AG20443 (cell line): ENCODE measurements at regions not wholly inside any gene's neighbourhood (a gene's known extent, or its start where the extent isn't known, plus 50 kb on each side); places are given as distances from the start of the nearest gene placed in this dataset.

Experiments
- DNase-seq: peaks from one replicate; pipeline ENCODE4 v3.0.0; 2012; ENCODE audit warnings: low spot score, mixed read lengths

DNA sequence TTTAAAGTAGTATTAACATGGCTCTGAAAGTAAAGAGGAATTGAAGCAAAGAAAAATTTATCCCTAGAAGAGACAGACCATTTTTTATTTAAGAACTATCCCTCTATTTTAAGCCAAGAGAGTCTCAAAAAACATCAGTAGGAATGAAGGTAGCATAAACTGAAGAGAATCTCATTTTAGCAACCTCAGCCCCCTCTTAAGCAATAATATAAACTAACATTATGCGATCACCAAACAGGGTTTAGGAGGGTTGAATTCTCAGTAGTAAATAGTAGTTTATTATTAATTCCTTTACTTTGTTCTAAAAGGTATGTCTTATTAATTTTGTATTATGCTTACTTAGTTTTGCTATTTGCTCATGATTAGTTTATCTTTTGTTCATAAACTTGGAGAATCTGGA is 287.4 kb downstream of the CDK5RAP2 start:
- no peak for DNase-seq

DNA sequence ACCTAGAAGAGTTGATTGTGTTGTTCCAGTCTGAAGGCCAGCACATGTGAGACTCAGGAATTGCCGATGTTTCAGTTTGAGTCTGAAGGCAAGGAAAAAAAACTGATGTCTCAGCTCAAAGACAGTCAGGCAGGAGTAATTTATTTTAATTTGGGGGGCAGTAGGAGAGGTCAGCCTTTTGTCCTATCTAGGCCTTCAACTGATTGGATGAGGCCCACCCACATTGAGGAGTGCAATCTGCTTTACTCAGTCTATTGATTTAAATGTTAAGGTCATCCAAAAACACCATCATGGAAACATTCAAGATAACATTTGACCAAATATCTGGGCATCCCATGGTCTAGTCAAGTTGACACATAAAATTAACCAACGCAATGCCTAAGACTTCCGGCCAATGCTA is 288.9 kb downstream of the CDK5RAP2 start:
- DNase-seq, result no peak

DNA sequence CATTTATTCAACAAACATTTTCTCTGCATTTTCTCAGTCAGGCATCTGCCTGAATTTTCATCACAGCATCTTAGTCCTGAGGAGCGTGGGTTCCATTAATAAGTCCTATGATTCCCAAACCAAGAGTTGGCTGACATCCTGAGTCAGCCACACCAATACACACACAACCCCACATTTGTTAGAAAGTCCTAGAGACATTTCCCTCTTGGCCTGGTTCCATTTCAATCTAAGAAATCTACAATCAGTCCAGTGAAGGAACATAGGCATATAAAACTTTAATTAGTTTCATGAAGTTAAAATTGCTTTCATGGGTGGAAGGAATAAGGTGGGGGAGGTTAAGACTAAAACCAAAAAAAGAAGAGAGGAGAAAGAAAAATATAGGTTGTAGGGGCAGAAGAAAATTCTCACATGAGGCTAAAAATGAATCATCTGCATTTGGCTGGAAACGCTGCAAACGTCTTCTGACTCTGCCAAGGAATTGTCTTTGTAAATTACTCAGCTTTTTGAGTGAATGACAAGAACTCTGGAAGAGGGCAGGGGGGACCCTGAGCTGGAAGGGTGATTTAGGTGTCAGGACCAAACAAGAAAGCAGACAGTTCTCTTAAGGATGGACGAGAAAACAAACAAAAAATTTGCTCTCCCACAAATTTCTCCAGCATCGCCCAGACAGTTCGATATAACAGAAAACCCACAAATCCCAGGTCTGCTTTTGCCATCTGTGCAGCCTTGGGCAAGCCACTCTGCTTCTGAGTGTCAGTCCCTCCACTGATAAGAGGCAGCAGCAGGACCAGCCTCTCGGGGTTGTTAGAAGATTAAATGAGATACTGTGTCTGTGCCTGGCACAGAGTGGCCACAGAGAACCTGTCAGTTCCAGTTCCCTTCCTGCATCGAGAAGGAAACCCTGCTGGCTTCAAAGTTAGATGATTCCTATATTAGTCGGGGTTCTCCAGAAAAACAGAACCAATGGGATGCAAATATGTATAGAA is 289.7 kb downstream of the CDK5RAP2 start:
- DNase-seq, result no peak

DNA sequence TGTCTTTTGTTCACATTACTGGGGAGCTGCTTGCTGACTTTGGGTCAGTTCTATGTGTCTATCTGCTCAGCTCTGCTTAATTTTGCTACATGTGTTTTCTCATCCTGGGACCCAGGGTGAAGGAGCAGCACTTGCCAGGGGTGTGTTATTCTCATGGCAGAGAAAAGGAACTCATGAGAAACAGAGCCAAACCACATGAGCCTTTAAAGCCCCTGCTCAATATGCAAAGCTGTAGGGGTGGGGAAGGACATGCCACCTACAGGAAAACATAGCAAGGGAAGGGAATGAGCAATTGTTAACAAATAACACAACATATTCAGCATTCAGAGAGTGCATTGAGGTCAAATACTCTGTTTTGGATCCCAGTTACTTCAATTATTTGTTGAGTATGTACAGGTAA is 290.9 kb downstream of the CDK5RAP2 start:
- no peak for DNase-seq

DNA sequence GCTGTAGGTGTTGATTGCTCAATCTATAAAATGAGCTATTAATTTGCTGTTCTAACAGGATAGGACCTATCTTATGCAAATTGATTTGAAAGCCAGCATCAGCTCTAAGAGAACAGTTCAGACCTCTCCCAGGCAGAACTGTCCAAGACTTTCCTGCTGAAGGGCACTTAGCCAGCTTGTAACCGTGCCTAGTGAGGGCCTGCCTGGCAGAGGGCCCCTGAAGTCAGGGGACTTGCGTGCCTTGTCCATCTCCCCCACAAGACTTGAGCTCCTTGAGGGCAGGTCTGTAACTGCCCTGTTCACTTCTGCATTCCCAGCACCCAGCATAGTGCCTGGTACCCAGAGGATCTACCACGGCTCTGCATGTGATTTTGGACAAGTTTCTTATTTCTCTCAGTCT is 293.4 kb downstream of the CDK5RAP2 start:
- DNase-seq, result no peak

DNA sequence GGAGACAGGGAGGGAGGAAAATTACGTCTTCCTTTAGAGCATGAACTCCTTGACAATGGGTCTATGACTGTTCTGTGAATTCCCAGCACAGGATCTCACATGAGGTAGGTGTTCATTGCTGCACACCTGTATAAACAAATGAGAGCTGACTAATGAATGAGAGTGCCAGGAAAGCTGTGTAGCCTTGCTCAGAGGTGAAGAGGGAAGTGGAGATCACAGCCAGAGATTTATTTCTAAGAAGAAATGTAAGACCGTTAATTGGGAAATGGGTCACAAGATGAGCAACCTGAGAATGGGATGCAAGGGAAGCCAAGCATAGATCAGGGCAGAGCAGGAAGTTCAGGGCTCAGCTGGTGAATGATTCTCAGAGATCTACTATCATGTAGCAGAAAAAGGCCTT is 295.1 kb downstream of the CDK5RAP2 start:
- no peak for DNase-seq

DNA sequence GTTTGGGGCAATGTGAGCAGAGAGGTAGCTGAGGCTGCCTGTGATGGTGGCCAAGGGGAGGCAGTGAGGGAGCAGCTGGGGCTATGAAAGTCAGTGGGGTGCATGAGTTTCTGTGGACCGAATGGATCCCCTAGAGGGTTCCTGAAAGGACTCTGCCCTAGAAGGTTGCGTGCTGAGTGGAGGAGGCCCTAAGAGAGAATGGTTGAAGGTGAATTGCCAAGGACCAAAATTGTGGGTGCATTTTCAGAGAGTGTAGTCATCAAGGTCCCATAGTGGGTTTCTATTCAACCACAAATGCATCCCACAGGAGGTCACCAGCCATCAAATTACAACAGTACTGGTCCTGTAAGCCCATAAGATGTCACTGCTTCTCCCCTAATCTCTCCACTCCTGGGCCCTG is 298.3 kb downstream of the CDK5RAP2 start:
- no peak for DNase-seq

DNA sequence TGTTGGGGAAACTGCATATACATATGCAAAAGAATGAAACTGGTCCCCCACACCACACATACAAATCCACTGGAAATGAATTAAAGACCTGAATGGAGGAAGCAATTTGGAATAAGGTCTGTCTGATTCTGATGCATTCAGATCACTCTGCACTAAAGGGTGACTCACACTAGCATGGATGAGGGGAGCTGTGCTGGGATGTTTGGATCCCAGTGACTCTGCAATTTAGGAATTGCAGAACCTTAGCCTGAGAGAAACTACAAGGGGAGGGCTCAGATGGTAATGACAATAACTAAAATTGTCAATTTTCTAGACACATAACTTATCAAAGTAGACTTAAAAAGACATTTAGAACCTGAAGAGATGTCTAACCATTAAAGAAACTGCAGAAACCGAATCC is 312.0 kb downstream of the CDK5RAP2 start:
- no peak for DNase-seq

DNA sequence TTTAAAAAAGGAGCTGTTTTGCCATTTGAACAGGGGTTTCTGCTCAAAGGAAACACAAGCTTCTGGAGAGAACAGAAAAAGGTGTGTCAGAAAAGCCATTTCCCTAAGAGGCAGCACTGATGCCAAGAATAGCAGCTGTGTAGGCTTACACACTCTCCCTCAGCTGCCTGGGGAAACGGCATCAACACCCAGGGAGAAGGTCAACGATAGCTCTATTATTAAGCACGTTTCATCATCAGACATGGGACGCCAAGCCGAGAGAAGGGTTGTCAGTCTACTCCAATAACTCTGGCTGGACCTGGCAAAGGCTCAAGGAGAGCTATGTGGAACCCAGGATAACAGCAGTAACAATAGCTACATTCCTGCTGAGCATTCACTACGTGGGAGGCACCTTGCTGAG is 314.2 kb downstream of the CDK5RAP2 start:
- no peak for DNase-seq

DNA sequence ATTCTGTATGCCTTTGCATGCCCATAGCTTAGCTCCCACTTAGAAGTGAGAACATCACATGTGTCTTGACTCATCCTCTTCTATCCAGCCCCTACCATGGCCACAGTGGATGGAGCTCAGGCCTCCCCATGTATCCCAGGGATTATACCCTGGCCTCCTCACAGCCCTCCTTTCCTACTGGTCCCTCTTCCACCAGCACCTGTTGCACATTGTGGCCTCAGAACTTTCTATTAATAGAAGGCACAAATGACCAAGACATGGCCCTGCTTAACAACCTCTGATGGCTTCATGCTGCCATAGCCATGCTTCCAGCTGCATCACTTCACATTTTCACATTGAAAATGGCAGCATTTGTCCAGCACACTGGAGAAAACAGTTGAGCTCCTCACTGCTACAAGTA is 315.4 kb downstream of the CDK5RAP2 start:
- no peak for DNase-seq

DNA sequence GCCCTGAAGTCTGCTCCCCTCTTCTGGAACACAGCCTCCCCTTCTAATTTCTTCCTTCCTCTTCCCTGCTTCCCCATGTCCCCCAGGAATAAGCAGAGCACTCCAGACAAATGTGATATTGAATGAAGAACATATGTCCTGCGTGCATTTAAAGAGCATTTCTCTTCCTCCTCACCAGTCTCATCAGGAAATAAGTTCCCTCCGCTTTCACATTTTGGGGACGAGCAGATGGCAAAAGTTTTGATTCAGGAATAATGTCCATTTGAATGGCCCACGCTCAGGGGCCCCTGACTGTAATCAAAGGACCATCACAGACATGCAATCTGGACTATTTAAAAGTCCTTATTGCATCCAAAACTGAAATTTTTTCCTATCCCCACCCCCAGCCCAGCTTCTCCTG is 316.1 kb downstream of the CDK5RAP2 start:
- DNase-seq, result no peak

DNA sequence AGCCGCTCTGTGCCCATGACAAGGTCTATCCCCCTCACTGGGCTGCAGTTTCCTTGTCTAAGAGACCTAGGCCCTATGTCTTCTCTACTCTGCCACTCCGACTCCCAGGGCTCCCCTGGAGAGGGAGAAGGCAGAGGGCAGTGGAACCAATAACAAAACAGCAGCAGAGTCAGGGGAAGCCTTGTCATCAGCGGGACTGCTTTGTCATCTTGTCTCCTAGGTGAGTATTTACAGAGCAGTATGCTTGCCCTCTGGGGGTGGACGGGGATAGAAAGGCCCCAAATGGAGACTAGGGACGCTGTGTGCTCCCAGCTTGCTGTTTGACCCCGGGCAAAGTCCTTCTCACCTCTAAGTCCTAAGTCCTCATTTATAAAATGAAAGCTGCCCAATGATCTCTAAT is 318.5 kb downstream of the CDK5RAP2 start:
- no peak for DNase-seq

DNA sequence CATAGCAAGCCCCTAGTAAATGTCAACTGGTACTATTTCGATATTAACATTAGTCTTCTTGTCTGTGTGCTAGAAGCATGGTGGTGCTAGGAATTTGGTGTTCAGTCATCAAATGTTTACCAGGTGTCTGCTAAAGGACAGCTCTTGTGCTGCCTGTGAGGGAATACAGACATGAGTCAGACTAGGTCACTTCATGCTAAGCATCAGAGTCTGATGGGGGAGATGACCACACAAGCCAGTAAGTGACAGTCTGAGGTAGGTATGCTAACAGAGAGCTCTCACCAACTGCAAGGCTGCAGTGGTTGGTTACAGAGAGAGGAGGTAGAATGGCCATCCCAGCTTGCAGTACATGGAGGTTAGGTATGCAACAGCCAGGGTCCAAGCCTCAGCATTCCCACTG is 320.9 kb downstream of the CDK5RAP2 start:
- no peak for DNase-seq

DNA sequence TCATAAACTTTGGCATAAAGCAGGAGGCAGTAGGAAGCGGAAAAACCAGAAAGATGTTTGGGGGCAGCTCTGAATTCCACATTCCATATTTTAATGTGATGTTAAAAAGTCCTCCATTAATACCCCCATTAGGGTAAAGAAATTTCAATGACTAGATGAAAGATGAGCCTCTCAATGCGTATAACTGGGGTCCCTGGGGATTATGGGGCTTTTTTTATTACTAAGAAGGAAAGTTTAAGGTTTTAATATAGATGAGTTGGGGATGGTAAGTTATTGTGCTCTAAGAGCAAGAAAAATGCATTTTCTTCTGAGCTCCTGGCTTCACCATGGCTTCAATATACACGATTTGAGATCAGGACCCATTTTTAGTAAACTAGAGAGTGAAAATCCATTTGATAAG is 321.9 kb downstream of the CDK5RAP2 start:
- no peak for DNase-seq

DNA sequence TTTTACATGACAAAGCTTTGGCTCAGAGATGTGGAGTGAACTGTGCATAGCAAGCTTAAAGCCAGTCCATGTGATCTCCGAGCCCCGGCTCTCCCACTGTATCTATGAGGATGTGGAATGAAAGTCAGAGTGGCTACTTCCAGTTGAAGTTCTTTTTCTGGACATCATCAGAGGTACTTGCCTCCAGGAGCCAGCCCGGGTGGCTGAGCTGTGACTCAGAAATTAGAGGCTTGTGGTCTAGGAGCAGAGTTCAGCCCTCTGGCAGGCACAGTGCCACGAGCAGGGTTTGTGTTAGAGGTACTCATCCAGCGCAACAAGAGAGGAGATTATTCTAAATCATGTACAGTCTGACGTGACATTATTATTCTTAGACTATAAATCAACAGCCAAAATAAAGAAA is 322.5 kb downstream of the CDK5RAP2 start:
- peak; percentile 35 for DNase-seq

DNA sequence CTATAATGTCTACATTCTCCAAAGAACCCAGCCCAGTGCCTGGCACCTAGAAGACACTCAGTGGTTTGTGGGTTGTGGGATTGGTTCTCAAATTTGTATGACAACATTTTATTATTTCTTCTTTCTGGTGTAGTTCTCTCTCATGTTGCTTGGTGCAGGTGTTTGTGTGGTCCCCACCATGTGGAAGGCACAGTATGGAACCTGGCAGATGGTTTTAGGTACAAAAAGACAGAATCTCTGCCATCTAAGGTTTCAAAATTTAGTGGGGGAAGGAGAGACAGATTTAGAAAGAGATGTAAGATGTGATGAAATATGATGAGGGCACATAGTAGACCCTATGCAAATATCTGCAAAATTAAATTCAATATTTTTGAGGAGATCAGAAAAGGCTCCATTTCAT is 323.8 kb downstream of the CDK5RAP2 start:
- no peak for DNase-seq

DNA sequence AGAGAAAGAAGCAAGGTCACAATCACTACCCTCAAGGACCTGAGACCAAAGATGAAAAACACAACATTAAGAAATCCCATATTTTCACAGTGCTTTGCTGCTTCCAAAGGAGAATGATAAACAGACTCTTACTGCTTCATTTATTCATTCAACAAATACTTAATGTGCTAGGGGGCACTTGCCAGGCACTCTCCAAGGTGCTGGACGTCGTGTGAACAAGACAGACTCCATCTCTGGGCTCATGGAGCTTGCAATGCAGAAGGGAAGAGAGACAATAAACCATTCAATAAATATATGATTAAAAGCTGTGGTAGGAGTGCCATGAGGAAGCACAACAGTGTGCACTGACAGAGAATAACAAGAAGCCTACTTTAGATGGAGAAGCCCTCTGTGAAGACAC is 327.7 kb downstream of the CDK5RAP2 start:
- no peak for DNase-seq

DNA sequence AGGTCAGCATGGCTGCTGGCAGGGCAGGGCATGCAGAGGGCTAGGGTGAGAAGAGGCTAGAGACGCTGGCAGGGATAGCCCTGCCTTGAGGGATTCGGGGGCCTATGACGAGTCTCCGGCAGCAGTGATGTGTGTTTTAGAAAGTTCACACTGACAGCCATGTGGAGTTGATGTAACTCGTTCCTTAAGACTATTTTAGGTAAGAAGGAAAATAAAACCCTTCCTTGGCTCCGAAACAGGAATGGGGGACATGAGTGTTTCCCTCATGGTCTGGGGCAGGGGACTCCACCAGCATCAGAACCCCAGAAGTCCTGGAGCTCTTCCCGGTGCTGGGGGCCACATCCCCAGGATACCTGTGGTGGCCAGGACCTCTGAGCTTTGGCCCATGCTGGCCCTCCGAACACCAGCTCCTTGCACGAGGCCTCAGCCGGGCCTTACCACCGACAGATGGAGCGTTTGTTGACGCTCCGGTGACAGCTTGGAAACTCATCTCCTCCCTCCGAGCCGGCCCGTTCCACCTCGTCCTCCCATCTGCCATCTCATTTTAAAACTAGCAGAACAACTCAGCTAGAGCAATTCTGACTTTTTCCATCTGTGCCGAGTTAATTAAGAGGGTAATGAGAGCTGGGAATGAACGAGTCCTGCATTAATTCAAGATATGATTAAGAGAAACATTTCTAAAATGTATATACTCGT is 337.7 kb downstream of the CDK5RAP2 start:
- no peak for DNase-seq

DNA sequence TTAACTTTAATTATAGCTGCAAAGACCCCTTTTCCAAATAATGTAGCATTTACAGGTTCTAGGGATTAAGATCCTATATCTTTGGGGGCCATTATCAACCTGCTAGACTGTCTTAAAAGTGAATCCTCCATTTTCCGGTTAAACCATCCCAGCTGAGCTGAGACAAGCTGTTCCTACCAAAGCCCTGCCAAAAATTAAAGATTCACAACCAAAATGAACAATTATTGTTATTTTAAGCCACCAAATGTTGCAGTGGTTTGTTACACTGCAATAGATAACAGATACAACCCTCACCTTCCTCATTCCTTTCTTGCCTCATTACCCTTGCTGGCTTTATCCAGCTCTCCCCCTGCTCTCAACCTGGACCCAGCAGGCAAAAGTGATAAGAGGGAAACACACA is 343.4 kb downstream of the CDK5RAP2 start:
- no peak for DNase-seq

DNA sequence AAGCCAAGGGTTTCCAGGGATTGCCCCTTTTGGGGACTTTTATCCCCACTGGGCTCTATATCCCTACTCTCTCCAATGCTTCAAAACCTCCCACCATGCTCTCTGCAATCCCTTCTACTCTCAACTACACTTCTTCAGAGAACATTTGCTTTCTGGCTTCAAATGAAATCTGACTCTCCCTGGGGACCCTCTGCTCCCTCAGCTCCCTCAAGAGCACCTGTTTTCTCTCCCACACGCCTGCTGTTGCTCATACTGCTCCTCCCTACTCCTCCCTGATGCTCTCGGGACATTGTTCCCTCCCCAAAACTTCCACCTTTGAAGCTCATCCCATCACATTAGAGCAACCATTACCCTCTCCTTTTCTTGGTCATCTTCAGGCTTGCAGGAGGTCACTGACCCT is 344.9 kb downstream of the CDK5RAP2 start:
- DNase-seq, result no peak

DNA sequence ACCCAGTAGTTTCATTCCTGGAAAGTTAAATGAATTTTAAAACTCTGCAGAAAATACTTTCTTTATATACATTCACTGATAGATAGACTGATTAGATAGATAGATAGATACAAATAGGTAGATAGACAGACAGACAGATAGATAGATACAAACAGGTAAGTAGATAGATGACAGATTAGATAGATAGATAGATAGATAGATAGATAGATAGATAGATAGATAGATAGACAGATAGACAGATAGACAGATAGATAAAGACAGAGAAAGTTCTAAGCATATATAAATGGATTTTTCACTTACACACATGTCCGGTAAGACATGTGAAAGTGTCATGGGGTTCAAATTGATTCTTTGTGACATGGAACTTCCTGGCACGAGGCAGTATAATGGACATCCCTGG is 349.7 kb downstream of the CDK5RAP2 start:
- DNase-seq, result no peak

DNA sequence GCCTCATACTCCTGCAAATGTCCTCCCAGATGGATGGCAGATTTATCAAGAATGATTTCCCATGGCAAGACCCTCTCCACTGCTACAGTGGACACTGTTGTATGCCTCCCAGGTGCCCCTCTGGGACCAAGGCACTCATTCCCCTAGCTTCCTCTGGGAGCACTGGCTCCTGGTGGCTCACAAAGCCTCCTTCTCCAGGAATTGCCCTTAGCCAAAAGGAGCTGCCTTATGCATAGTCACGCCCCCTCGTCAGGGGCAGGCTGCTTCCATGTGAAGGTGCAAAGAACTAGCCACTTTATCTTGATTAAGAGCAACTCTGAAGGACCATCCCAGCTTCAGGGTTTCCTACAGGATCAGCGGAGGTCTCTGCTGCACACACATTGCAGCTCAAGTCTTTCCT is 358.1 kb downstream of the CDK5RAP2 start:
- DNase-seq, result no peak

DNA sequence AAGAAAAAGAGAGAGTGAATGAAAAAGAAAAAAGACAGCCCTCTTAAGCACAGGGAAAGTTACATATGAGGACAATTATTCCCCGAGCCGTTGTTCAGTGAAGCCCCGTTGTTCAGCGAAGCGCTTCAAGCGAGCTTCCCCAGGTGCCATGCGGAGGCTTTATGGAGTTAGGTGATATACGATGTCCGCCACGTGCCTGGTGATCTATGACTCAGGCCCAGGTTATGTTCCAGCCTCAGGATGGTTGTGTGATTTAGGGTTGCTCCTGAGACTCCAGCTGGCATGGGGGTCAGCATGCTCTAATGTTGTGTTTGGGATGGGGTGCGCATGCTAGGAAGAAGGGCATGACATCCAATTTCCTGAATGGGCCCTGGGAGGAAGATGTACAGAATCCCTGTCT is 365.6 kb downstream of the CDK5RAP2 start:
- DNase-seq, result no peak

DNA sequence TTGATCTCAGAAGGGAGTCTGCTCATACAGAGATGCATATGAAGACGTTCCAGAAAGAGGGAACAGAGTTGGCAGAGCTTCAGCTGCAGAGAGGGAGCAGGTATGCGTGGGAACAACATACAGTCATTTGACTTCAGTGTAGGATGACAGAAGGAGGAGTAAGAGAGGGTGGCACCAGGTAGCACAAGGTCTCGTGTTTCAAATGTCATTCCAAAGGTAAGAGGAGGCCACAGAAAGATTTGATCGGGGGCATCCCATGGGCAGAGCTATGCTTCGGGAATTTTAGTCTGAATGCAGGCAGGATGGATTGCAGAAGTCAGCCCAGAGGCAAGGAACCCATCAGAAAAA is 367.1 kb downstream of the CDK5RAP2 start:
- DNase-seq, result no peak
